Endothelial cell of hepatic sinusoid (primary cell): ENCODE measurements at regions not wholly inside any gene's neighbourhood (a gene's known extent, or its start where the extent isn't known, plus 50 kb on each side); places are given as distances from the start of the nearest gene placed in this dataset.

Experiments used
- in situ Hi-C: cut with HindIII; loops from 2 replicates; pipeline ENCODE4 v1.10.0; 2017; ENCODE audit warnings: low sequenced_read_pairs

- in situ Hi-C loops = no loop called here
These were observed 61.3 kb upstream of the VCX2 start for GRCh38 chrX:8232406-8232805.

GRCh38 chrX:8233091-8233490, 62.0 kb upstream of the VCX2 start:
- in situ Hi-C loops = no loop called here

- in situ Hi-C loops = no loop called here
These were observed 64.0 kb upstream of the VCX2 start for GRCh38 chrX:8235026-8235425.

- in situ Hi-C loops = no loop called here
These were observed 66.7 kb upstream of the VCX2 start for GRCh38 chrX:8237718-8238117.

- in situ Hi-C loops = no loop called here
These were observed 71.5 kb upstream of the VCX2 start for GRCh38 chrX:8242431-8243020.

- in situ Hi-C loops = no loop called here
These were observed 73.2 kb upstream of the VCX2 start for GRCh38 chrX:8244301-8244700.

- in situ Hi-C loops = no loop called here
These were observed 74.3 kb upstream of the VCX2 start for GRCh38 chrX:8245411-8245810.

GRCh38 chrX:8253096-8253495, 82.0 kb upstream of the VCX2 start:
- in situ Hi-C loops = no loop called here

- in situ Hi-C loops = no loop called here
These were observed 83.3 kb upstream of the VCX2 start for GRCh38 chrX:8254401-8254800.

- in situ Hi-C loops = no loop called here
These were observed 101.8 kb upstream of the VCX2 start for GRCh38 chrX:8272821-8273220.

GRCh38 chrX:8273451-8273895, 102.4 kb upstream of the VCX2 start:
- in situ Hi-C loops = no loop called here

GRCh38 chrX:8274170-8274569, 103.1 kb upstream of the VCX2 start:
- in situ Hi-C loops = no loop called here

- in situ Hi-C loops = no loop called here
These were observed 107.5 kb upstream of the VCX2 start for GRCh38 chrX:8278557-8278956.

- in situ Hi-C loops = no loop called here
These were observed 108.3 kb upstream of the VCX2 start for GRCh38 chrX:8279323-8279722.

GRCh38 chrX:8284131-8284530, 113.1 kb upstream of the VCX2 start:
- in situ Hi-C loops = no loop called here

GRCh38 chrX:8288590-8288989, 117.5 kb upstream of the VCX2 start:
- in situ Hi-C loops = loop anchor here (5.0 kb wide), 1 partner anchor 59 kb away; no protein-coding TSS in a partner anchor

- in situ Hi-C loops = loop anchor here (5.0 kb wide), 1 partner anchor 58 kb away; no protein-coding TSS in a partner anchor
These were observed 118.5 kb upstream of the VCX2 start for GRCh38 chrX:8289523-8289922.

GRCh38 chrX:8297766-8298165, 126.7 kb upstream of the VCX2 start:
- in situ Hi-C loops = no loop called here

- in situ Hi-C loops = no loop called here
These were observed 133.6 kb upstream of the VCX2 start for GRCh38 chrX:8304668-8305067.

- in situ Hi-C loops = no loop called here
These were observed 134.3 kb upstream of the VCX2 start for GRCh38 chrX:8305350-8305749.

GRCh38 chrX:8306291-8306925, 135.3 kb upstream of the VCX2 start:
- in situ Hi-C loops = no loop called here

- in situ Hi-C loops = no loop called here
These were observed 139.3 kb upstream of the VCX2 start for GRCh38 chrX:8310409-8310808.

GRCh38 chrX:8313844-8314243, 142.8 kb upstream of the VCX2 start:
- in situ Hi-C loops = no loop called here
